HEK293 (cell line): ENCODE measurements at regions not wholly inside any gene's neighbourhood (a gene's known extent, or its start where the extent isn't known, plus 50 kb on each side); places are given as distances from the start of the nearest gene placed in this dataset.

Experiments used
- CTCF ChIA-PET: fragments of 350-600 bp; formaldehyde crosslinking; extraction: SDS; loops from one replicate; lab custom pipeline; 2021; ENCODE audit warnings: antibody characterized with exemption; lab: Yijun Ruan, JAX
- POLR2A ChIA-PET: fragments of 300-600 bp; formaldehyde crosslinking; extraction: SDS; loops from one replicate; lab custom pipeline; 2020; ENCODE audit warnings: antibody characterized with exemption, inconsistent platforms; lab: Yijun Ruan, JAX
- H3K27ac ChIP-seq: fragments of 200-500 bp; sonication (Bioruptor generic); 2 replicates; pipeline ENCODE4 v1.5.1; 2014; ENCODE audit warnings: low read depth, low read length, control low read depth, inconsistent platforms; ENCODE audit errors: extremely low read depth
- H3K36me3 ChIP-seq, 2 experiments: fragments of 200-500 bp in 1 of 2; sonication (Bioruptor generic) in 1 of 2; 1 replicate in 1 of 2; 2 replicates in 1 of 2; pipeline ENCODE4 v1.5.1; 2014 to 2017; ENCODE audit warnings: inconsistent platforms in 2 of 2, low read length in 2 of 2; ENCODE audit not compliant: control insufficient read depth in 2 of 2, insufficient read depth in 1 of 2
- H3K4me1 ChIP-seq: fragments of 200-500 bp; sonication (Bioruptor generic); 2 replicates; pipeline ENCODE4 v1.5.1; 2014; ENCODE audit warnings: mild to moderate bottlenecking, low read length, inconsistent platforms; ENCODE audit not compliant: control insufficient read depth, insufficient read depth
- H3K4me3 ChIP-seq: 2 replicates; pipeline ENCODE4 v1.5.1; 2011; ENCODE audit warnings: low read depth, mild to moderate bottlenecking, control low read depth, low read length, moderate library complexity
- H3K9me3 ChIP-seq: fragments of 200-500 bp; sonication (Bioruptor generic); 2 replicates; pipeline ENCODE4 v1.5.1; 2014; ENCODE audit warnings: low read depth, low read length, inconsistent platforms; ENCODE audit not compliant: control insufficient read depth, insufficient read depth
- HIC1 ChIP-seq: fragments of 450-650 bp; formaldehyde crosslinking; IDR thresholded peaks from 2 replicates; pipeline ENCODE4 v1.5.1; 2016; ENCODE audit warnings: missing biosample characterization, missing genetic modification characterization
- HOXC10 ChIP-seq: sonication (generic); formaldehyde crosslinking; IDR thresholded peaks from 2 replicates; pipeline ENCODE4 v1.8.1; 2023; ENCODE audit warnings: mild to moderate bottlenecking, missing genetic modification reagents
- KLF10 ChIP-seq: fragments of 450-650 bp; IDR thresholded peaks from 2 replicates; pipeline ENCODE4 v1.5.1; 2018; ENCODE audit warnings: missing biosample characterization, mild to moderate bottlenecking, missing genetic modification characterization
- KLF16 ChIP-seq: fragments of 450-650 bp; formaldehyde crosslinking; IDR thresholded peaks from 2 replicates; pipeline ENCODE4 v1.5.1; 2017; ENCODE audit warnings: missing biosample characterization, missing genetic modification characterization
- KLF7 ChIP-seq: fragments of 450-650 bp; formaldehyde crosslinking; IDR thresholded peaks from 2 replicates; pipeline ENCODE4 v1.5.1; 2016; ENCODE audit warnings: missing biosample characterization, missing genetic modification characterization, borderline replicate concordance
- MYNN ChIP-seq: fragments of 450-650 bp; formaldehyde crosslinking; IDR thresholded peaks from 2 replicates; pipeline ENCODE4 v1.5.1; 2016; ENCODE audit warnings: missing biosample characterization, missing genetic modification characterization, borderline replicate concordance
- REST ChIP-seq: fragments of 450-650 bp; formaldehyde crosslinking; IDR thresholded peaks from 2 replicates; pipeline ENCODE4 v1.5.1; 2016; ENCODE audit warnings: missing biosample characterization, missing genetic modification characterization
- TRIM28 ChIP-seq: IDR thresholded peaks from 2 replicates; pipeline ENCODE4 v1.6.1; 2011; ENCODE audit warnings: low read length, control low read depth, borderline replicate concordance
- ZBTB17 ChIP-seq: fragments of 450-650 bp; formaldehyde crosslinking; IDR thresholded peaks from 2 replicates; pipeline ENCODE4 v1.5.1; 2016; ENCODE audit warnings: missing biosample characterization, missing genetic modification characterization
- ZBTB6 ChIP-seq: fragments of 450-650 bp; formaldehyde crosslinking; IDR thresholded peaks from 2 replicates; pipeline ENCODE4 v1.5.1; 2017; ENCODE audit warnings: missing biosample characterization, missing genetic modification characterization
- ZEB2 ChIP-seq: fragments of 450-650 bp; formaldehyde crosslinking; IDR thresholded peaks from 2 replicates; pipeline ENCODE4 v1.5.1; 2016; ENCODE audit warnings: missing biosample characterization, missing genetic modification characterization
- ZFP69B ChIP-seq: fragments of 450-650 bp; formaldehyde crosslinking; IDR thresholded peaks from 2 replicates; pipeline ENCODE4 v1.5.1; 2016; ENCODE audit warnings: missing biosample characterization, missing genetic modification characterization
- ZNF169 ChIP-seq: fragments of 450-650 bp; formaldehyde crosslinking; IDR thresholded peaks from 2 replicates; pipeline ENCODE4 v1.5.1; 2016; ENCODE audit warnings: missing biosample characterization, missing genetic modification characterization
- ZNF2 ChIP-seq: fragments of 450-650 bp; formaldehyde crosslinking; IDR thresholded peaks from 2 replicates; pipeline ENCODE4 v1.5.1; 2016; ENCODE audit warnings: missing biosample characterization, missing genetic modification characterization
- ZNF23 ChIP-seq: fragments of 450-650 bp; formaldehyde crosslinking; IDR thresholded peaks from 2 replicates; pipeline ENCODE4 v1.5.1; 2016; ENCODE audit warnings: missing biosample characterization, missing genetic modification characterization, borderline replicate concordance
- ZNF248 ChIP-seq: fragments of 450-650 bp; formaldehyde crosslinking; IDR thresholded peaks from 2 replicates; pipeline ENCODE4 v1.5.1; 2017; ENCODE audit warnings: missing biosample characterization, missing genetic modification characterization
- ZNF266 ChIP-seq: fragments of 450-650 bp; formaldehyde crosslinking; IDR thresholded peaks from 2 replicates; pipeline ENCODE4 v1.5.1; 2016; ENCODE audit warnings: missing biosample characterization, missing genetic modification characterization, low read depth
- ZNF341 ChIP-seq: fragments of 450-650 bp; formaldehyde crosslinking; IDR thresholded peaks from 2 replicates; pipeline ENCODE4; 2016; ENCODE audit warnings: low read depth, missing biosample characterization, missing genetic modification characterization
- ZNF398 ChIP-seq: fragments of 450-650 bp; formaldehyde crosslinking; IDR thresholded peaks from 2 replicates; pipeline ENCODE4 v1.5.1; 2017; ENCODE audit warnings: missing biosample characterization, missing genetic modification characterization
- ZNF544 ChIP-seq: fragments of 450-650 bp; formaldehyde crosslinking; IDR thresholded peaks from 2 replicates; pipeline ENCODE4 v1.5.0; 2017; ENCODE audit warnings: missing biosample characterization, missing genetic modification characterization
- ZNF561 ChIP-seq: fragments of 450-650 bp; IDR thresholded peaks from 2 replicates; pipeline ENCODE4 v1.5.1; 2018; ENCODE audit warnings: missing biosample characterization, missing genetic modification characterization, borderline replicate concordance
- ZNF571 ChIP-seq: fragments of 450-650 bp; formaldehyde crosslinking; IDR thresholded peaks from 2 replicates; pipeline ENCODE4 v1.5.0; 2017; ENCODE audit warnings: missing biosample characterization, missing genetic modification characterization
- ZNF629 ChIP-seq: fragments of 450-650 bp; formaldehyde crosslinking; IDR thresholded peaks from 2 replicates; pipeline ENCODE4 v1.5.1; 2017; ENCODE audit warnings: missing biosample characterization, missing genetic modification characterization
- ZNF677 ChIP-seq: fragments of 450-650 bp; IDR thresholded peaks from 2 replicates; pipeline ENCODE4 v1.5.0; 2018; ENCODE audit warnings: missing biosample characterization, mild to moderate bottlenecking, missing genetic modification characterization, moderate library complexity

- no peaks in the 10 kb centered on the region for H3K9me3 ChIP-seq
- TF ChIP-seq TRIM28 (no peak), ZNF23 (tag by site-specific recombination) (no peak), ZNF266 (tag by site-specific recombination) (no peak), ZNF248 (tag by site-specific recombination) (no peak), HOXC10 (CRISPR knock-in tag) (no peak), ZNF629 (no peak), ZNF571 (no peak)
- POLR2A ChIA-PET: no interaction called here
- H3K4me3 ChIP-seq: no peak overlapping the region
- H3K4me1 ChIP-seq: no peaks in the 10 kb centered on the region
- H3K36me3 ChIP-seq: no peaks in the 10 kb centered on the region
- no peak overlapping the region for H3K27ac ChIP-seq
- CTCF ChIA-PET: no interaction called here
Measured at GRCh38 chr4:24053934-24054333, 164.1 kb upstream of the PPARGC1A start.

GRCh38 chr4:24044610-24045589 lies 155.1 kb upstream of the PPARGC1A start:
- CTCF ChIA-PET: no interaction called here
- TF ChIP-seq ZNF561 (tag by site-specific recombination) (no peak), KLF16 (tag by site-specific recombination) (no peak), REST (no peak), ZNF544 (tag by site-specific recombination) (no peak), ZBTB6 (tag by site-specific recombination) (no peak), ZEB2 (no peak), ZFP69B (tag by site-specific recombination) (no peak), KLF7 (tag by site-specific recombination) (no peak), ZNF2 (tag by site-specific recombination) (no peak), HIC1 (tag by site-specific recombination) (no peak), ZNF169 (tag by site-specific recombination) (no peak), ZNF341 (tag by site-specific recombination) (no peak), ZBTB17 (tag by site-specific recombination) (no peak), ZNF677 (tag by site-specific recombination) (no peak), ZNF398 (tag by site-specific recombination) (no peak), KLF10 (tag by site-specific recombination) (no peak), MYNN (tag by site-specific recombination) (no peak)
- POLR2A ChIA-PET: no interaction called here
- Histone ChIP-seq H3K9me3 (no peaks in the 10 kb centered on the region), H3K4me3 (no peak overlapping the region), H3K36me3 (no peaks in the 10 kb centered on the region), H3K27ac (no peak overlapping the region), H3K4me1 (no peaks in the 10 kb centered on the region)
